GM12872 (cell line): ENCODE measurements at regions not wholly inside any gene's neighbourhood (a gene's known extent, or its start where the extent isn't known, plus 50 kb on each side); places are given as distances from the start of the nearest gene placed in this dataset.

ENCODE experiments used
- CTCF ChIP-seq: IDR thresholded peaks from 3 replicates; pipeline ENCODE4 v1.5.1; 2011; ENCODE audit warnings: low read depth, mild to moderate bottlenecking, low read length, moderate library complexity; ENCODE audit not compliant: insufficient read depth

GRCh38 chr1:216902669-216903381 is 179.6 kb upstream of the ESRRG start:
- TF ChIP-seq CTCF = no peak

GRCh38 chr1:216900116-216900620 is 176.9 kb upstream of the ESRRG start:
- no peak for TF ChIP-seq CTCF

GRCh38 chr1:216898801-216899200 is 175.6 kb upstream of the ESRRG start:
- no peak for TF ChIP-seq CTCF

GRCh38 chr1:216896146-216896545 is 172.9 kb upstream of the ESRRG start:
- TF ChIP-seq CTCF = no peak

GRCh38 chr1:216894494-216894893 is 171.3 kb upstream of the ESRRG start:
- no peak for TF ChIP-seq CTCF

GRCh38 chr1:216892581-216893160 is 169.4 kb upstream of the ESRRG start:
- no peak for TF ChIP-seq CTCF

GRCh38 chr1:216890871-216891270 is 167.6 kb upstream of the ESRRG start:
- TF ChIP-seq CTCF = no peak
